ENCODE measurements at regions not wholly inside any gene's neighbourhood (a gene's known extent, or its start where the extent isn't known, plus 50 kb on each side); places are given as distances from the start of the nearest gene placed in this dataset.
A peak's percentile ranks its signal among the peaks of the same experiment; 100 is the strongest.

- Mint-ChIP-seq H3K4me3 (no peak overlapping the region), H3K27me3 (peaks cover 8 to 31% (median 16%) of the 10 kb centered on the region in 5 donors), H3K4me1 (peaks cover 0 to 2% (median 0%) of the 10 kb centered on the region in 7 donors), H3K36me3 (no peaks in the 10 kb centered on the region), H3K27ac (peak overlapping the region in 1 of 9 donors; percentile 68), H3K9me3 (peaks cover 0 to 6% (median 0%) of the 10 kb centered on the region in 11 donors)
- Histone ChIP-seq H3K27me3 (ENCODE audit: control insufficient read depth in 2 of 2, insufficient read depth in 2 of 2, low read length in 2 of 2) (no peaks in the 10 kb centered on the region), H3K4me1 (ENCODE audit: control insufficient read depth in 2 of 2, insufficient read depth in 2 of 2, low read length in 2 of 2) (no peaks in the 10 kb centered on the region), H3K36me3 (ENCODE audit: control insufficient read depth in 2 of 3, insufficient read depth in 3 of 3, low read length in 3 of 3) (no peaks in the 10 kb centered on the region), H3K9me3 (ENCODE audit: control insufficient read depth in 2 of 3, low read length in 3 of 3) (no peaks in the 10 kb centered on the region), H3K27ac (ENCODE audit: low read depth, low read length) (no peak overlapping the region), H3K4me3 (ENCODE audit: low read length) (no peak overlapping the region)
- ChIA-PET POLR2A (no interaction called here), CTCF (no interaction called here)
- intact Hi-C loops (cut with micrococcal nuclease) = no loop called here
- DNase-seq (no peak), ATAC-seq (no peak)
Observed at GRCh38 chr17:74116087-74116717, 87.3 kb upstream of the RPL38 start.

DNA sequence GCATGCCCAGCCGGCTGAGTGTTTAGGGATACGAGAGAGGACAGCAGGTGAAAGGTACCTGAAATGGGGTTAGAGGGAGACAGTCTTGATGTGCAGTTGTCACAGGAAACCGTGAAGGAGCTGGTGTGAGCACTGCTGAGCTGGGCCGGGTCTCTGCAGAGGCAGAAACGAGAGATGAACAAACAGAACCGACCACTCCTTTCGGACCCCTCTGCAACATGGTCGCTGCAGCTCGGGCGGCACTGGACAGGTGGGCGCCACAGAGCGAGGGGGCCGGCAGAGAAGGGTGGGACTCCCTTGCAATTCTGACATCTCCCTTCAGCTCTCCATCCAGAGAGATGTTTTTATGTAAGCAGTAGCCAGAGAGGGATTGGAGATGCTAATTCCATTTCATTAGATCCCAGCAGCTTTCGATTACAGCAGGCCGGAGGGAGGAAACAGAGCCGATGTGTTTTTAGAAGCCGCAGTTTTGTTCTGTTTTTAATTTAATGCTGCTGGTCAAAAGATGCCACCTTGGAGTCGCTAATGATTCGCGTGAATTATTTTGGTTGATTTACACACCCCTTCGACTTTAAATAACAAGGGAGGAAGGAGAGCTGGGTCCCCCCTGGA, 86.3 kb upstream of the RPL38 start:
- Mint-ChIP-seq H3K36me3 (no peaks in the 10 kb centered on the region), H3K4me3 (no peak overlapping the region), H3K27ac (no peak overlapping the region), H3K9me3 (peaks cover 0 to 7% (median 0%) of the 10 kb centered on the region in 11 donors), H3K27me3 (peaks cover 11 to 36% (median 20%) of the 10 kb centered on the region in 5 donors), H3K4me1 (peaks cover 0 to 2% (median 0%) of the 10 kb centered on the region in 7 donors)
- ChIA-PET CTCF (no interaction called here), POLR2A (no interaction called here)
- no peaks in the 10 kb centered on the region for H3K4me1 ChIP-seq (ENCODE audit: control insufficient read depth in 2 of 2, insufficient read depth in 2 of 2, low read length in 2 of 2)
- H3K36me3 ChIP-seq (ENCODE audit: control insufficient read depth in 2 of 3, insufficient read depth in 3 of 3, low read length in 3 of 3) = no peaks in the 10 kb centered on the region
- no peaks in the 10 kb centered on the region for H3K27me3 ChIP-seq (ENCODE audit: control insufficient read depth in 2 of 2, insufficient read depth in 2 of 2, low read length in 2 of 2)
- no peaks in the 10 kb centered on the region for H3K9me3 ChIP-seq (ENCODE audit: control insufficient read depth in 2 of 3, low read length in 3 of 3)
- no peak for DNase-seq
- no peak overlapping the region for H3K4me3 ChIP-seq (ENCODE audit: low read length)
- no peak overlapping the region for H3K27ac ChIP-seq (ENCODE audit: low read depth, low read length)
- no peak for ATAC-seq
- intact Hi-C loops (cut with micrococcal nuclease) = no loop called here

GRCh38 chr17:74117999-74118421, 85.5 kb upstream of the RPL38 start:
- Mint-ChIP-seq H3K27ac (no peak overlapping the region), H3K9me3 (peaks cover 0 to 7% (median 0%) of the 10 kb centered on the region in 11 donors), H3K4me1 (peaks cover 0 to 2% (median 0%) of the 10 kb centered on the region in 7 donors), H3K27me3 (peaks cover 11 to 36% (median 20%) of the 10 kb centered on the region in 5 donors), H3K4me3 (no peak overlapping the region), H3K36me3 (no peaks in the 10 kb centered on the region)
- ATAC-seq = no peak
- DNase-seq = no peak
- CTCF ChIA-PET = no interaction called here
- intact Hi-C loops (cut with micrococcal nuclease) = no loop called here
- Histone ChIP-seq H3K27ac (ENCODE audit: low read depth, low read length) (no peak overlapping the region), H3K4me1 (ENCODE audit: control insufficient read depth in 2 of 2, insufficient read depth in 2 of 2, low read length in 2 of 2) (no peaks in the 10 kb centered on the region), H3K9me3 (ENCODE audit: control insufficient read depth in 2 of 3, low read length in 3 of 3) (no peaks in the 10 kb centered on the region), H3K27me3 (ENCODE audit: control insufficient read depth in 2 of 2, insufficient read depth in 2 of 2, low read length in 2 of 2) (no peaks in the 10 kb centered on the region), H3K36me3 (ENCODE audit: control insufficient read depth in 2 of 3, insufficient read depth in 3 of 3, low read length in 3 of 3) (no peaks in the 10 kb centered on the region), H3K4me3 (ENCODE audit: low read length) (no peak overlapping the region)
- POLR2A ChIA-PET = no interaction called here

GRCh38 chr17:74118504-74118903, 85.0 kb upstream of the RPL38 start:
- H3K27ac ChIP-seq (ENCODE audit: low read depth, low read length) = no peak overlapping the region
- no peaks in the 10 kb centered on the region for H3K36me3 ChIP-seq (ENCODE audit: control insufficient read depth in 2 of 3, insufficient read depth in 3 of 3, low read length in 3 of 3)
- Mint-ChIP-seq H3K27me3 (peaks cover 13 to 36% (median 20%) of the 10 kb centered on the region in 5 donors), H3K4me3 (no peak overlapping the region), H3K27ac (no peak overlapping the region), H3K9me3 (peaks cover 0 to 7% (median 0%) of the 10 kb centered on the region in 11 donors), H3K36me3 (no peaks in the 10 kb centered on the region), H3K4me1 (peaks cover 0 to 2% (median 0%) of the 10 kb centered on the region in 7 donors)
- DNase-seq = no peak
- ChIA-PET CTCF (interaction anchor here (0.5 kb wide), 1 partner anchor 185 kb away, joined by 6 read pairs; no protein-coding TSS in a partner anchor), POLR2A (no interaction called here)
- no peaks in the 10 kb centered on the region for H3K27me3 ChIP-seq (ENCODE audit: control insufficient read depth in 2 of 2, insufficient read depth in 2 of 2, low read length in 2 of 2)
- intact Hi-C loops (cut with micrococcal nuclease) = no loop called here
- ATAC-seq = no peak
- H3K9me3 ChIP-seq (ENCODE audit: control insufficient read depth in 2 of 3, low read length in 3 of 3) = no peaks in the 10 kb centered on the region
- no peak overlapping the region for H3K4me3 ChIP-seq (ENCODE audit: low read length)
- no peaks in the 10 kb centered on the region for H3K4me1 ChIP-seq (ENCODE audit: control insufficient read depth in 2 of 2, insufficient read depth in 2 of 2, low read length in 2 of 2)

DNA sequence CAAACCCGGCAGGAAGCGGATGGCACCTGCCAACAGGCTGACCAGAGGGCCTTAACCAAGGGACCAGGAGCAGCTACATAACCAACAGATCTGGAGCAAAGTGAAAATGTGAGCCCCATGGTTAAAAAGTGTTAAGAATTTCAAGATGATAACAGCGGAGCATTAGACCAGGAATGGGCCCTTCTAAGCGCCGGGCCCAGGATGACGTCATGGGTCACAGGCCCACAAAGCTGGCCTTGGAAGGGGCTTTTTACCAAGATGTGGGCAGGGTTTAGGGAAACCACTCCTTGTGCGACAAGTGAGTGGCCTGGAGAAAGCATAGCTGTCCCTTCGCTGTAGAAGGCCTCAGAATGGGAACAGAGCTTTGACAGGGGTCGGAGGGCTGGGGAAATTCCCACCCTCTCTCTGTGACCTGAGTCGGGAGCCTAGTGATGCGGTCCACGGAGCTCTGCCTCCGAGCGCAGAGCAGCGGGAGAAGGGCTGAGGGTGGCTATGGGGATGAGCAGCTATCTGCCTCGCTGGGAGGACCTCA, 84.4 kb upstream of the RPL38 start:
- ChIA-PET CTCF (interaction anchor here (0.5 kb wide), 1 partner anchor 184 kb away, joined by 6 read pairs; no protein-coding TSS in a partner anchor), POLR2A (no interaction called here)
- no peaks in the 10 kb centered on the region for H3K36me3 Mint-ChIP-seq
- H3K27ac ChIP-seq (ENCODE audit: low read depth, low read length) = no peak overlapping the region
- H3K36me3 ChIP-seq (ENCODE audit: control insufficient read depth in 2 of 3, insufficient read depth in 3 of 3, low read length in 3 of 3) = no peaks in the 10 kb centered on the region
- H3K4me1 ChIP-seq (ENCODE audit: control insufficient read depth in 2 of 2, insufficient read depth in 2 of 2, low read length in 2 of 2) = no peaks in the 10 kb centered on the region
- peaks cover 13 to 36% (median 20%) of the 10 kb centered on the region in 5 donors for H3K27me3 Mint-ChIP-seq
- intact Hi-C loops (cut with micrococcal nuclease) = no loop called here
- peaks cover 0 to 2% (median 0%) of the 10 kb centered on the region in 7 donors for H3K4me1 Mint-ChIP-seq
- no peak for DNase-seq
- no peak overlapping the region for H3K4me3 ChIP-seq (ENCODE audit: low read length)
- no peaks in the 10 kb centered on the region for H3K27me3 ChIP-seq (ENCODE audit: control insufficient read depth in 2 of 2, insufficient read depth in 2 of 2, low read length in 2 of 2)
- no peak for ATAC-seq
- peak overlapping the region in 1 of 10 donors; percentile 45 for H3K4me3 Mint-ChIP-seq
- H3K27ac Mint-ChIP-seq = no peak overlapping the region
- H3K9me3 Mint-ChIP-seq = peaks cover 0 to 5% (median 0%) of the 10 kb centered on the region in 11 donors
- no peaks in the 10 kb centered on the region for H3K9me3 ChIP-seq (ENCODE audit: control insufficient read depth in 2 of 3, low read length in 3 of 3)

- H3K9me3 ChIP-seq (ENCODE audit: control insufficient read depth in 2 of 3, low read length in 3 of 3) = no peaks in the 10 kb centered on the region
- peaks cover 0 to 4% (median 0%) of the 10 kb centered on the region in 11 donors for H3K9me3 Mint-ChIP-seq
- H3K4me1 ChIP-seq (ENCODE audit: control insufficient read depth in 2 of 2, insufficient read depth in 2 of 2, low read length in 2 of 2) = no peaks in the 10 kb centered on the region
- no peaks in the 10 kb centered on the region for H3K36me3 Mint-ChIP-seq
- ATAC-seq = no peak
- H3K4me3 ChIP-seq (ENCODE audit: low read length) = no peak overlapping the region
- H3K36me3 ChIP-seq (ENCODE audit: control insufficient read depth in 2 of 3, insufficient read depth in 3 of 3, low read length in 3 of 3) = no peaks in the 10 kb centered on the region
- H3K27ac Mint-ChIP-seq = no peak overlapping the region
- intact Hi-C loops (cut with micrococcal nuclease) = no loop called here
- no peak for DNase-seq
- no peaks in the 10 kb centered on the region for H3K27me3 ChIP-seq (ENCODE audit: control insufficient read depth in 2 of 2, insufficient read depth in 2 of 2, low read length in 2 of 2)
- H3K27ac ChIP-seq (ENCODE audit: low read depth, low read length) = no peak overlapping the region
- H3K4me1 Mint-ChIP-seq = peaks cover 0 to 2% (median 0%) of the 10 kb centered on the region in 7 donors
- POLR2A ChIA-PET = no interaction called here
- H3K4me3 Mint-ChIP-seq = no peak overlapping the region
- H3K27me3 Mint-ChIP-seq = peaks cover 13 to 36% (median 22%) of the 10 kb centered on the region in 5 donors
- CTCF ChIA-PET = no interaction called here
Observed at GRCh38 chr17:74119965-74120364, 83.5 kb upstream of the RPL38 start.
